GM21447 (cell line): ENCODE measurements at regions not wholly inside any gene's neighbourhood (a gene's known extent, or its start where the extent isn't known, plus 50 kb on each side); places are given as distances from the start of the nearest gene placed in this dataset.

Experiments used
- ATAC-seq: cut with Tn5 transposase; IDR thresholded peaks from one replicate; pipeline ENCODE4 v1.9.1; 2021; ENCODE audit not compliant: unreplicated experiment

DNA sequence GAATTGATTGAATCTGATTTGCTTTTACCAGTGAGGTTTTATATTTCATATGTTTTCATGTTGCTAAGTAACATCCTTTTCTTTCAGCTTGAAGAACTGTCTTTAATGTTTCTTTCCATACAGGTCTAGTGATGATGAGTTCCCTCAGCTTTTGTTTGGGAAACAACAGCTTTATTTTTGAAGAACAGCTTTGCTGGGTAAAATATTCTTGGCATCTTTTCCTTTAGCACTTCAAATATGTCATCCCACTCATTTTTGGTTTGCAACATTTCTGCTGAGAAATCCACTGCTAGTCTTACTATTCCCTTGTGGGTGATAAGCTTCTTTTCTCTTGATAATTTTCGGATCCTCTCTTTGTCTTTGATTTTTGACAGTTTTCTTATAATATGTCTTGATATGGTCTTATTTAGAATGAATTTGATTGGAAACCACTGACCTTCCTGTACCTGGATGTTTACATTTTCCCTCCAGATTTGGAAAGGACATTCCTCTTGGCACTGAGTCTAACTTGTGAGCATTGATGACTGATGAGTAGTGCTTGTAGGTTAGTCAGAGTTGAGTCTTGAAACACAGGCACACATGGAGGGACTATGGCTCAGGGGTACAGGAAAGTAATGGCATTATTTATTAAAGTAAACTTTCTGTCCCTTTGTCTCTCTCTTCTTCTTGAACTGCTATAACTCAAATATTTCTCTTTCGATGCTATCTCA lies 220.3 kb downstream of the SPATA31D1 start:
- no peak for ATAC-seq

DNA sequence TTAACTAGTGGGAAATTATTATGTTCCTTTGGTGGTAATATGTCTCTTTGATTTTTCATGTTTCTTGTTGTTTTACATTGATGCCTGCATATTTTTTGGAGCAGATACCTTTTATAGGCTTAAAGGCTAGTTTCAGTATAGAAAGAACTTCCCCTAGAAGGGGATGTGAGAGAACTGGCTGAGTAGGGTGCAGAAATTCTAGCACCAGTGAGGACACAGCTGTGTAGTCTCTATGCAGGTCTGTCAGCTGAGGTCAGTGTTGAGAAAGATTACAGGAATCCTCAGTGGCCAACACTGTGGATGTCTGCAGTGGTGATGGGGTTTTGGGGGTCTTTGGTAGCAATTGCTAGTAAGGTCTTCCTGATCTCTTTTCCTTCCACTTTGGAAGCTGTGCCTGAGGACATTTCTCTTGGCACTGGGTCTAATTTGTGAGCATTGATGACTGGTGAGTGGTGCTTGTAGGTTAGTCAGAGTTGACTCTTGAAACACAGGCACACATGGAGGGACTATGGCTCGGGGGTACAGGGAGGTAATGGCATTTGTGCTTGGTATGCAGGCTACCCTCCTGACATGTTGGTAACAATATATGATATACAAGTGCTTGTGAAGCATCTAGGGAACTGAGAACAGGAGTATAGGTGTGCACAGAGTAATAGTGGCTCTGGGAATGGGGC lies 221.4 kb downstream of the SPATA31D1 start:
- no peak for ATAC-seq

DNA sequence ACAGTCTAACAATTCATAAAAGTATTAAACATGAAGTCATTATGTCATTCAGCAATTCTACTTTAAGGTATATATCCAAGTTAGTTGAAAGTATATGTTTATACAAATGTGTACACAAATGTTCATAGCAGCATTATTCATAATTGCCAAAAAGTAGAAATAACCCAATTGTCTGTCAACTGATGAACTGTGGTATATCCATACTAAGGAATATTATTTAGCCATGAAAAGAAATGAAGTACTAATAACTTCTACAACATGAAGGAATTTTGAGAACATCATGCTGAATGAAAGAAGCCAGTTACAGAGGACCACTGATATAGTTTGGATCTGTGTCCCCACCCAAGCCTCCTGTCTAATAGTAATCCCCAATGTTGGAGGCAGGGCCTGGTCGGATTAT lies 224.3 kb downstream of the SPATA31D1 start:
- ATAC-seq = no peak

DNA sequence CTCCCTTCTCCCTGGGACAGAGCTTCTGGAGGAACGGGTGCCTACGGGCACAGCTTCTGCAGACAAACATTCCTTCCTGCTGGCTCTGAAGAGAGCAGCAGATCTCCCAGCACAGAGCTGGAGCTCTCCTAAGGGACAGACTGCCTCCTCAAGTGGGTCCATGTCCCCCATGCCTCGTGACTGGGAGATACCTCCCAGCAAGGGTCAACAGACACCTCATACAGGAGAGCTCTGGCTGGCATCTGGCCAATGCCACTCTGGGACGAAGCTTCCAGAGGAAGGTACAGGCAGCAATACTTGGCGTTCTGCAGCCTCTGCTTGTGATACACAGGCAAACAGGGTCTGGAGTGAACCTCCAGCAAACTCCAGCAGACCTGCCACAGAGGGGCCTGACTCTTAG lies 227.9 kb downstream of the SPATA31D1 start:
- no peak for ATAC-seq

DNA sequence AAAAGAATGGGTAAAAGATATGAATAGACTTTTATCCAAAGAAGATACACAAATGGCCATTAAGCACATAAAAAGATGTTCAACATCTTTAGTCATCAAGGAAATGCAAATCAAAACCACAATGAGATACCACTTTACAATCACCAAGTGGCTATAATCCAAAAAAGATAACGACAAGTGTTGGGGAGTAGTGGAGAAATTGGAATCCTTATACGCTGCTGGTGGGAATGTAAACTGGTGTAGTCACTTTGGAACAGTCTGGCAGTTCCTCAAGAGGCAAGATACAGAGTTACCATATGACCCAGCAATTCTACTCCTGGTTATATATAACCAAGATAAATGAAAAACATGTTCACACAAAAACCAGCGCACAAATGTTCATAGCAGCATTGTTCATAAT lies 234.9 kb downstream of the SPATA31D1 start:
- ATAC-seq = no peak

DNA sequence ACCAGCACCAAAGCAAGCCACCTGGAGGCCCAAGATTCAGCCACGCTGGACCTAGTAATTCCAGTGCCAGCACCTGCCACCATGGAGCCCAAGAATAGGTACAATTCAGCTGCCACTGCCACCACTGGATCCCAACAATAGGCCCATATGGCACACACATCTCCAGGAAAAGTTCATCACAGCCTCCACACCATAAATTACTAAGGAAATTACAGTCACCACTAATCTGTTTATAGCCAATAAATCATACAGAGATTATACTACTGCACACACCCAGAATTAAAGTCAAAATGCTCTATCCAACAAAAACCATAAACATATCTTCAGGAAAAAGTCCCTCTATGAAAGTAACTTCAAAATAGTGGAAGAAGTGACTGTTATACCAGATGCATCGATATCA lies 242.8 kb downstream of the SPATA31D1 start:
- no peak for ATAC-seq

DNA sequence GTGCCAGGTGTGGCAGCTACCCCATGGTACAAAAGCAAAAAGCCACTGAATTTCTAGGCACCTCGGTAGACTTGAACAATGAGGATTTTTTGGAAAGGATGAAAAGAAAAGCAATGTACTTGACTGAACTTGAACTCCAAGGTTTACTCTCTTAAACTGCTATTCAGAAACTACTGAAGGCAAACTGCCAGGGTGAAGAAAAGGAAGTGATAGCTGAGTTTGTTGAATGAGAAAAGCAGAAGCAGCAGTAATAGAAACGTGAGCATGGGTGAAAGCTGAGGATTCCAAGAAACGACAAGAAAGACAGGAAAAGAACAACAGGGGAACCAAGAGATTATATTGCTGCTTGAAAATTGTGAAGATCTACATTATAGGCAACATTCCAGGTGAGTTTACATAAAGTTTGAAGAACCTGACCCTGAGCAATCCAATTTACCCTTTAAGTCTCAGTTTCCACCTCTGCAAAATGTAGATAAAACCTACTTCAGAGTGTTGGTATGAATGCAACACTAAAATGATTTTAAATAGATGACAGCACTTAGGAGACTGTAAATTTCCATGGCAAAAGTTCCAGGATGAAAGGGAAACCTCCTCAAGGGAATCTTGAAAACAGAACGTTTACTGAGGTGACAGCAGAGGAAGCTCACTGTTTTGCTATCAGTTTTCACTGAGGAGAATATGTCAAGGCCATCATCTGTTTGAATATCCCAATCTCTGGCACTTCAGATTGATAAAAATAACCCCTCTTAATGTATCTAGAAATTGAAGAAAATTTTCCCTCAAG lies 245.8 kb downstream of the SPATA31D1 start:
- ATAC-seq = no peak

DNA sequence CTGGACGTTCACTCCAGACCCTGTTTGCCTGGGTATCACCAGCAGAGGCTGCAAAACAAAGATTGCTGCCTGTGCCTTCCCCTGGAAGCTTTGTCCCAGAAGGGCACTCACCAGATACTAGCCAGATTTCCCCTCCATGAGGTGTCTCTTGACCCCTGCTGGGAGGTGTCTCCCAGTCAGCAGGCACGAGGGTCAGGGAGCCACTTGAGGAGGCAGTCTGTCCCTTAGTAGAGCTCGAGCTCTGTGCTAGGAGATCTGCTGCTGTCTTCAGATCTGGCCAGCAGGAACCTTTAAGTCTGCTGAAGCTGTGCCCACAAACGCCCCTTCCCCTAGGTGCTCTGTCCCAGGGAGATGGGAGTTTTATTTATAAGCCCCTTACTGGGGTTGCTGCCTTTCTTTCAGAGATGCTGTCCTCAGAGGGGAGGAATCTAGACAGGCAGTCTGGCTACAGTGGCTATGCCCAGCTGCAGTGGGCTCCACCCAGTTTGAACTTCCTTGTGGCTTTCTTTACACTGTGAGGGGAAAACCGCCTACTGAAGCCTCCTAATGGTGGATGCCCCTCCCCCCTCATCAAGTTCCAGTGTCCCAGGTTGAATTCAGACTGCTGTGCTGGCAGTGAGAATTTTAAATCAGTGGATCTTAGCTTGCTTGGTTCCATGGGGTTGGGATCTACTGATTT lies 253.9 kb downstream of the SPATA31D1 start:
- no peak for ATAC-seq

DNA sequence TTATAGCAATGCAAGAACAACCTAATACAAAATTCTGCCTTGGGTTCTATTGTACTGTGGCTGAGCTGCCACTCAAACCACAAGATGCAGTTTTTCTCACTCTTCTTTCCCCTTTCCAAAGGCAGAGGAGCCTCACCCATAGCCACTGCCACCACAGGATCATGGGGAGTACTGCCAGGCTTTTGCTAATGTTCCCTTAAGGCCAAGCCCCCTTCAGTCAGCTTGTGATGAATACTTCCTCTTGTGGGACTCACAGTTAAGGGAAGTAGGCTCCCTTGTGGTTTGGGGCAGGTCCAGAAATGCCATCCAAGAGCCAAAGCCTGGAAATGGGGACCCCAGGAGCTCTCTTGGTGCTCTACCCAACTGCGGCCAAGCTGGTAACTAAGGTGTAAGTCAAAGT lies 258.7 kb downstream of the SPATA31D1 start:
- no peak for ATAC-seq

DNA sequence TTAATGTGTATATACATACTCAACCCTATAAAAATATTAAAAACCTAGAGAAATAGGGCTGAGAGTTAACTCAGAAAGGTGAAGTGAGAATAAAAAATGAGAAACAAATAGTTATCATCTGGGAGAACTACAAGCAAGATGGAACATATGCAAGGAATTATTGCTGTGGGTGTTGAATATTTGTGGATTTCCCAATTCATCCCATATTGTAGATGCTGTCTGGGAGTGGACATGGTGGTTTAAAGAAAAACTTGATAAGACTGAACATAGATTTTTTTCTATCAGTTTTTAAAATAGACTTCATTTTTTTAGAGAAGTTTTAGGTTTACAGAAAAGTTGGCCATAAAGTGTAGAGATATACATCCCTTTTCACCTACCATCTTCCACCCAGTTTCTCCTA lies 263.5 kb downstream of the SPATA31D1 start:
- no peak for ATAC-seq

DNA sequence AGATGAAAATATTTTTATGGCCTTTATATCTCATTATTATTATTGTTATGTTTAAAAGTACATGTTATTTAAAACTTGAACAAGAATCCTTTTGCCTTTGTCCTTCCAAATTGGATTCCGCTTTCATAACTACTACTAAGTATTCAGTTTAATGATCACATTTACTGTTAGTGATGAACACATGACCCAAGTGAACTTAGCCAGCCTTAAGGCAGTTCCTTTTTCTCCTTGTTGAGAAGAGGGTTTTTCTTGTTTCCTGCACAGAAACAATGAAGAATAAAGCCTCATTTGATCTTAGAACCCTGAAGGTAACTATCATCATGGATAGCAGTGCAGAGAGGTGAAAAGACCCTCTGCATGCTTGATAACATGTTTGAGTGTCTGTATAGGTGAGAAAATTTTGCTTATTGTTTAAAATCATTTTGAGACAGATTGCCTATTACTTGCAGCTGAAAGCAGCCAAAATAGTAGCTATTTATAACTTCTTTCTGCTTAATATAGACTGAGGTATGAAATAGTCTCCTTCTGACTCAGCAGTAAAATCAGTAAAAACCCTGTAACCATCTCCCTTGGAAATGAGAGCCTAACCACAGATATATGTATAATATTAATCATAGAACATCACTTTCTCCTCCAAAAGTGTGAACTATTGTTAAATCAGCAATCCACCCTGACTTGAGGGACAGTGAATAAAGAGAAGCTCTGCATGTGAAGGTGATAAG lies 266.2 kb downstream of the SPATA31D1 start:
- no peak for ATAC-seq

DNA sequence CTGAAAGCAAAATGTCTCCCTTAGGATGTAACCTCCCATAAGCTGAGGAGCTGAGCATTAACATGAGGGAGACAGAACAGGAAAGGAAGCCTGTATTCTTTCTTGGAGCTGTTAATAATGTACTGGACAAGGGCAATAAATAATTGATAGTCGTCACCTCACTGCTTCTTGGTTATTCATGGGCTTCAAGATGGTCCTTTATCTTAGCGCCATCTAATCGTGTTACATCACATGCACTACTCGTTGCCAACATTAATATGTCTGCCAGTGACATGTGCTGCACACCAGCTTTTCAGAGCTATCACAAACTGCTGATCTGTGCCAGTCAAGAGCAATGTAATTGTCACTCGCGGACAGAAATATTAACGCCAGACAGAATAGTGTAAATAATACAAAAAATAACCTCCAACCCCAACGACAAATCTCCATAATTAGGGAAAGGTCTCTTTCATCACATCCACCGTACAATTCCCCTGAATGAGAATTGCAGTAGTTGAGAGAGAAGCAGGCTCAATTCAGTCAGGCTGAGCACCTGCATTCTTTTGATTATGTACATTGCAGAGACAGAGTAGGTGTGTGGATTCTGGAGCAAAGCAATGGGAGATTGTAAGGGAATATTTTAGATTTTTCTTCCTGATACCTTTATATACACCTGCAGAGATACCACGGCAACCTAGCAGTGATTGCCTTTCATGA lies 267.1 kb downstream of the SPATA31D1 start:
- ATAC-seq = no peak

DNA sequence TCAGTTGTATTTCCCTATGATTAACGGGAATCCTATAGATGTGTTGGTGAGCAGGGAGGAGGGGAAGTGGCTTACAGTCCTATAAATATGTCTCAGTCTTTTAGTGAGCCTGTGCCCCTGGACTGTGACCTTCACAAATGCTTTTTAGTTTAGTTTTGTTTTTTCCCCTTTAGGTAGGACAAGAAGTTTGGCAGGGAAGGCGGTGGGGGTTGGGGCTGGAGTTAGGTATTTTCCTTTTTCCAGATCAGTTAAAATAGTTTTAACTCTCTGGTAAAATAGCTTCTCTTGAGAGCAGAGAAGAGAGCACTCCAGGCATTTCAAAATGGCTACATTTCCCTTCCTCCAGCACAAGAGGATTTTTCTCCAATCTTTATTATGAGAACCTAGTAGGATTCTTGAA lies 272.1 kb downstream of the SPATA31D1 start:
- no peak for ATAC-seq

DNA sequence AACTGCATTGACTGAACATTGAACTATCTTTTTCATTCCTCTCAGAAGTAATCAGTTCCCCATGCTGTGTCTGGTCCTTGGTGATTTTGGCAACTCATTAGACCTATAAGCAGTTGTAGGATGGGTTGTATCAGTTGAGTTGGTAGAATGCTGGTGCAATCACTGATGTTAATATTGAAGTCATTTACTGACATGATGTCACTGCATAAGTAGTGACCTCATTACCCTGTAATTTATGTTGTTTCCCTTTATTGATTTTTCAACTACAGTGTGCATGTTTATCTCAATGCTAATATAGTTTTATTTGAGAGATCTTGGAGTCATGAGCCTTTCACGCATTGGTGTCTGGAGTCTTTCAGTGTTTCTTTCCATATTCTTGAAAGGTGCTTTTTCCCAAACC lies 275.0 kb downstream of the SPATA31D1 start:
- no peak for ATAC-seq

DNA sequence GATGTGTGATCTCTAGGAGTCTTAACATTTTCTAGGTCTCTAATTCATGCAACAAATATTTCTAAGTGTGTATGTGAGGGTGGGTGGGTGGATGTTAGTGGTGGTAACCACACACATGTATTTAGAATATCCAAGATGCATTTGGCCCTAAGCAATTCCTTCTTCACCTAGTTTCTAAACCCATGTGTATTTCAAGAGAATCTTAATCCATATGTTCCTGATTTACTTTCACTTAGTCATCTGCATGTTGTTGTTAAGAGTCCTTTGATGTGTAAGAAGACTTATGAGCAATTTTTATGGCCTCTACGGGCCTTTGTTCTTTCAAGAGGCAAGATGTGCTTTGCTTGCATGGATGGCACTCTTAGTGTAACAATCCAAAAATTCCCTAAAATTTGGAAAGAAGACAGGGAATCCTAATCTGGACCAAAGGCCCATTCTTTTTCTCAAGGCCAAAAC lies 282.6 kb downstream of the SPATA31D1 start:
- no peak for ATAC-seq

DNA sequence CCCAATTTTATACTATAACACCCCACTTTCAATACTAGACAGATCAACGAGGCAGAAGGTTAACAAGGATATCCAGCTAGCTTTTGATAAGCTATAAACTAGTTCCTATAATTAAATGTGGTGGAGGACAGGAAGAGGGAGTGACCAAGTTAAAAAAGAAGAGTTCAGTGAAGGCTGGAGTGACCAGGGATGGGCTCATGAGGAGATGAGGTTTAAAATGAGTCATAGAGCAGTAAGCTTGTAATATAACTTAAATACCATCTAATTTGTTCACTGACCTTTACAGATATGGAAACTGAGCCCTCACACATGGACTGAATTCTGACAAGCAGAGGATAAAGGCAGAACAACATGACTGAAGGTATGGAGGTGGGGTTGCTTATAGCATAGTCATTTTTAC lies 284.5 kb downstream of the SPATA31D1 start:
- no peak for ATAC-seq

DNA sequence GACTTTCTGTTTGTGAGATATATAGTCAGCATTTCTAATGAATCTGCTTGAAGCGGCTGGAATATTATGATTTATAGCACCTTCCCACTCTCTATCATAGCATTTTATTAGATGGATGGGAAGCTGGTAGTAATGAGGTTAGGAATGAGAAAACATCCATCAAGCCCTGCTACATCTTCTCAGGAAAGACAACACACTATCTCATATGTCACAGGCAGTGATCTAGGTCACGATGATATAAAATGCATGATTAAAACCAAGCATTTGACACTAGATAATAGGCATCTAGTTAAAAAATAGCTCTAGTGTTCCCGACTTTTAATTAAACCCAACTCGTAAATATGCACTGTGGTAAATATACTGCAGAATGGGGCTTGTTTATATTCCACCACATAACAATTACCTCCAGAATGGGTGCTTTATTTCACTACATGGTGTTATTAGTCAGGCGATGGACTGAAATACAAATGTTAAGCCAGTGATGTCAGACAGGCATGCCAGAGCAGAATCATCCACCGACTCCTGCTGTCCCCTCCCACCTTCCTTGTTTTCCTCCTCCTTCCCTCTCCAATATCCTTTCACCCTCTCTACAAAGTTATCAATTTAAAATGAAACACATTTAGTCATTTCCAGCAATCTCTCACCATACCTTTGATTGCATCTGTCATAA lies 286.8 kb downstream of the SPATA31D1 start:
- no peak for ATAC-seq

DNA sequence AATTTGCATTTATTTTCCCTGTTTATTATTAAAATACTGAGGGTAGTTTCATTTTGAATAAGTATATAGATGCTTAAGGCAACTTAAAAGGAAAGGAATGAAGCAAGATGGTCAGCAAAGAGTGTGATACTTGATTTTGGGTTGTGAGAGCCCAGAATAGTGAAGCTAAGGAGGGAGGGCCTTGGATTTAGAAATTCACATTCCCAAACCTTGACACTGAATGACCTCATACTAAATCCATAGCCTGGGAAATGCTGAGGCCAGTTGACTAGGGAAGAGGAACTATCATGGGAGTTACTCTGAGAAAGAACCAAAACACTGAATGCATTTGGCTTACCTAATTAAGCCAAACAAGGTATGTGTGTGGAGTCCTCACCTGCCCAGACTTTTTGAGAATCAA lies 292.5 kb downstream of the SPATA31D1 start:
- no peak for ATAC-seq

DNA sequence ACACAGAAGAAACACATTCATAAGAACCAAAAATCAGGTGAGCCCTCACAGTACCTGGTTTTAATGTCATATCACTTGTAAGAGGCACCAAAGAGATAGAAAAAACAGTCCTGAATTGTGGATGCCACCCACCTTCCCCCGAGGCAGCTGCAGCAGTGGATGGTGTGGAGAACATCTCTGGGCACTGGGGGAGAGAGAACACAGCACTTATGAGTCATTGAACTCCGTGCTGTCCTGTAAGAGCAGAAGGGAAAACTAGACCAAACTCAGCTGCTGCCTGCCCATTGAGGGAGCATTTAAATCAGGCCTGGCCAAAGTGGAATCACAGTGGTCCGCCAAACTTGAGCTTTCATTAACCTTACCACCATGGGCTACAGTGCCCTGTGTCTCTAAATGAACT lies 296.2 kb downstream of the SPATA31D1 start:
- no peak for ATAC-seq

DNA sequence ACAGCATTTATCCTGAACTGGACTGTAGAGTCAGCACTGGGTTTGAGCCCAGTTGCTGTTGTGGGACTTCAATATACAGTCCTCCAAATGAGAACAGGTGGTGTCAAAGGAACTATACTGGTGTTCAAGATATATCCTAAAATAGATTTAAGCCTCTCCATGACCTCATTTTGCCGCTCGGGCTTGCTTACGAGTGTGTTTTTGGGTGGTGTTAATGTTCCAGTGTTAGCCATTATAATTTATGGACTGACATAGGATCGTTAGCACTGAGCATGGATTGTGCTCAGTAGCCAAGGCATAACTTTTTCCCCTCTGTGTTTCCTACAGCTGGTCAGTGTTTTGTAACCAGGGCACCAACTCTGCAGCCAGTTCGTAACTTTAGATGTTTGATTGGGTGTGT lies 306.6 kb downstream of the SPATA31D1 start:
- no peak for ATAC-seq
